ENCODE measurements at regions not wholly inside any gene's neighbourhood (a gene's known extent, or its start where the extent isn't known, plus 50 kb on each side); places are given as distances from the start of the nearest gene placed in this dataset.

GRCh38 chr4:134401798-134402197, 200.2 kb upstream of the PABPC4L start:
- in situ Hi-C loops (cut with MboI; ENCODE audit: low pct_unique_long_range_greater_than_20kb, low sequenced_read_pairs, unreplicated experiment) = no loop called here
- no peak for TF ChIP-seq CTCF (IDR thresholded peaks at IDR 0.05; ENCODE audit: extremely low read depth, insufficient read depth, missing control alignments)
- no peak for DNase-seq (ENCODE audit: low spot score)

- in situ Hi-C loops (cut with MboI; ENCODE audit: low pct_unique_long_range_greater_than_20kb, low sequenced_read_pairs, unreplicated experiment) = no loop called here
- DNase-seq (ENCODE audit: low spot score) = no peak
- TF ChIP-seq CTCF (IDR thresholded peaks at IDR 0.05; ENCODE audit: extremely low read depth, insufficient read depth, missing control alignments) = no peak
Observed at GRCh38 chr4:134393592-134393991, 192.0 kb upstream of the PABPC4L start.

GRCh38 chr4:134390319-134390718, 188.7 kb upstream of the PABPC4L start:
- no peak for DNase-seq (ENCODE audit: low spot score)
- no peak for TF ChIP-seq CTCF (IDR thresholded peaks at IDR 0.05; ENCODE audit: extremely low read depth, insufficient read depth, missing control alignments)
- in situ Hi-C loops (cut with MboI; ENCODE audit: low pct_unique_long_range_greater_than_20kb, low sequenced_read_pairs, unreplicated experiment) = no loop called here

- no peak for DNase-seq (ENCODE audit: low spot score)
- in situ Hi-C loops (cut with MboI; ENCODE audit: low pct_unique_long_range_greater_than_20kb, low sequenced_read_pairs, unreplicated experiment) = no loop called here
- TF ChIP-seq CTCF (IDR thresholded peaks at IDR 0.05; ENCODE audit: extremely low read depth, insufficient read depth, missing control alignments) = no peak
Observed at GRCh38 chr4:134388351-134388750, 186.8 kb upstream of the PABPC4L start.

- no peak for TF ChIP-seq CTCF (IDR thresholded peaks at IDR 0.05; ENCODE audit: extremely low read depth, insufficient read depth, missing control alignments)
- in situ Hi-C loops (cut with MboI; ENCODE audit: low pct_unique_long_range_greater_than_20kb, low sequenced_read_pairs, unreplicated experiment) = no loop called here
- no peak for DNase-seq (ENCODE audit: low spot score)
Observed at GRCh38 chr4:134382478-134383227, 181.1 kb upstream of the PABPC4L start.

- TF ChIP-seq CTCF (IDR thresholded peaks at IDR 0.05; ENCODE audit: extremely low read depth, insufficient read depth, missing control alignments) = no peak
- in situ Hi-C loops (cut with MboI; ENCODE audit: low pct_unique_long_range_greater_than_20kb, low sequenced_read_pairs, unreplicated experiment) = no loop called here
- no peak for DNase-seq (ENCODE audit: low spot score)
Observed at GRCh38 chr4:134375775-134376174, 174.2 kb upstream of the PABPC4L start.
